ENCODE measurements at regions not wholly inside any gene's neighbourhood (a gene's known extent, or its start where the extent isn't known, plus 50 kb on each side); places are given as distances from the start of the nearest gene placed in this dataset.
"Not testable (repeated sequence)": the region's sequence is repeated elsewhere in the genome, so short reads cannot be mapped to it uniquely, and the experiment has no call there.

DNA sequence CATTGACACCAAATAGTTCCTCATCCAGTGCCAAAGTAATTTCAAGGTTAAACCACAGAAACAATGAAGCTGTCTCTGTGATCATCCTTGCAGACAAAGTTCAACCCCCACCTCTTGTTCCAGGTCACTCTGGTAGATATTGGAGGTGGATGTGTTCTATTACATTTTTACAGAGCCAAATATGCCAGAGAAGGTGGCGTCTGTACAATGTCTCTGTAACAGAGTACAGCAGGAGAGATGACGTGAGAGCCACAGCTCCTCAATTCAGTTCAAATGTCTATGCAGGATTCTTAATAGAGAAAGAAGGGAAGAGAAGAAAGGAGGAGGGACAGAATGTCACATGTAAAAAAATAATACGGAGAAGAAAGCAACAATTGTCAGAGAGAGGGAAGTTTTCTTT is 268.3 kb upstream of the OR4E1 start:
- no peak for DNase-seq

- peak; percentile 16 to 37 for DNase-seq
These were observed 267.6 kb upstream of the OR4E1 start for GRCh38 chr14:21940887-21941856.

GRCh38 chr14:21939836-21940235 is 266.2 kb upstream of the OR4E1 start:
- DNase-seq: no peak

DNA sequence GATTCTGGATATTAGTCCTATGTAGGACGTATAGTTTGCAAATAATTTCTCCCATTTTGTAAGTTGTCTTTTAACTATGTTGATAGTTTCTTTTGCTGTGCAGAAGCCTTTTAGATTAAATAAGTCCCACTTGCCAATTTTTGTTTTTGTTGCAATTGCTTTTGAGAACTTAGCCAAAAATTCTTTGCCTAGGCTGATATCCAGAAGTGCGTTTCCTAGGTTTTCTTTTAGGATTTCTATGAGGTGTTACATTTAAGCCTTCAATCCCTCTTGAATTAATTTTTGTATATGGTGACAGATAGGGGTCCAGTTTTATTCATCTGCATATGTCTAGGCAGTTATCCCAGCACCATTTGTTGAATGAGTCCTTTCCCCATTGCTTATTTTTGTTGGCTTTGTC is 264.4 kb upstream of the OR4E1 start:
- no peak for DNase-seq

DNA sequence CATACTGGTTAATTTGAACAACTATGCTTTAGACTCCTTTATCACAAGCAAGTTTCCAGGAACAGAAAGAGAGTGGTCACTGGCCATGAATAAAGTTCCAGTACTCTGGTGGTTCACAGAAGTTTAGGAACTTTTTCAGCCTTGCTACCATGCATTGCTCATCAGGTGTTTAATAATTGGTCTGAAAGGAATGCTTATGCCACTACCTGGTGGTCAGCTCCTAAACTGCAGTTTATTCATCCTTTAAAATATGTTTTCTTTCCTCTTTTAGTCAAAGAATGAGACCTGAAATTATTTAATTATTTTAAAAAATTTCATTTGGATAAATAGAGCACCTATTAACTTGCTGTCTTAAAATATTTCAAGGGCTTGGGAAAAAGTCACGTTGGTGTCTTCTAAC is 260.1 kb upstream of the OR4E1 start:
- no peak for DNase-seq

- peak; percentile 52 to 58 for DNase-seq
These were observed 250.9 kb upstream of the OR4E1 start for GRCh38 chr14:21924479-21924878.

- peak; percentile 16 to 29 for DNase-seq
These were observed 250.2 kb upstream of the OR4E1 start for GRCh38 chr14:21923820-21924219.

DNA sequence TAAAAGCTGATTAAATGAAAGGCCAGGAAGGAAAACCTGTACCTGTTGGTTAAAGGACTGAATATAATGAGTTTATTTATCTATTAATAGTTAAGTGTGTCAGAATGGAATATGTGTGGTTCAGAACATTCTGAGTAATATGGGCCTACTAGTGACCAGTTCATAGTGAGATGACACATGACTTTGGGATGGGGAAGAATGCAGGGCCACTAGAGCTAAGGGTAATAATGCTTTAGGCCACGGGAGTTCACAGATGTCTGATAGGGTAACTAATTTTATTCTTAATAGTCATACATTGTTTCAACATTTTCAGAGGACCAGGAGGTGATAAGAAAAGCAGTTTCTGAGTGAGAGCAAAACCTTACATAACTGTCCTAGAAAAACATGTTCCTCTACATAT is 247.8 kb upstream of the OR4E1 start:
- no peak for DNase-seq

DNA sequence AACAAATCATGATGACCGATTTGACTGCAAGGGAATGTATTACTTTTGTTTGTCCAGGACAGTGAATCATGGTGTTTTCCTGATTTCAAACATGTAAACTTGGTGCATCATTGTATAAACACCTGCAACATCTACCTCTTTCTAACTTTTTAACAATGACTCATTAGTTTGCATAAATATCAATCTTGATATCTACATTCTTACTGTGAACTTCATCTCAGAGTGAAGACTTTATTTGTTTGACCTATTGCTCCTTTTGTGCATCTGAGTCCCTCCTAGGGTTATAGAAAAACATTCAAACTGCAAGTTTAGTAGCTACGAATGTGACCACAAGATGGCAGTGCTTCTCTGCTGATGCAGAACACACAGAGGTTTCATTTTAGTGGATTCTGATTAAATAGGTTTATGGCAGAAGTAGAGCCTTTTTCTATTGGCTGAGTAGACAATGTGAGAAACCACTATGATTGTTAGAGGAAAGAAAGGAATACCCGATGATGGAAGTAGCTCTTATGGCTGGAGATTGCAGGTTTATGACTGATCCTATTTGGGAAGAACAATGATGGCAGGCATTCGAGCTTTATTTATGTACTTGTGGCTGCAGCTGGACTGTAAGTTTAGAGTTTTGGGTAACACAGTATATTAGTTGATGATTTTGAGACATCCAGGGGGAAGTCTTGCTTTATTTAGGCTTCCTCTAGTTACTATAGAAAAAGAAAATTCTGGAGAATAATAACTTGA is 244.2 kb upstream of the OR4E1 start:
- peak; percentile 47 to 71 for DNase-seq

DNA sequence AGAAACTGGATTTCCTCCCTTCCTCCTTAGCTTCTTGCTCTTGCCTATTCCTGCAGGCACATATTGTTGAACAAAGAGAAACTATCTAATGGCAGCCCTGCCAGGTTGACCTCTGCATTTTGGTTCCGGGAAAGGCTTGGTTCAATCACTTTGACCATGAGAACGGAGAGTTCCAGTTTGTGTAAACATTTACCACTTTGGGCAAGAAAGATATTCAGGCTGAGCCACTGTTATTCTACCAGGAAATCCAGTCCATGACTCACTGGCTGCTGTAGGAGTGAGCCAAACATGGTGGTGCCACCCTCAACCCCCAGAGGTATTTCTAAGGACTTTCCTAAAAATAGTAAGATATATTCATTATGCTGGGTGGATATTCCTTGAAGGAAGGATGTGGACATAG is 242.2 kb upstream of the OR4E1 start:
- no peak for DNase-seq

GRCh38 chr14:21913759-21914158 is 240.1 kb upstream of the OR4E1 start:
- peak; percentile 83 to 84 for DNase-seq

- DNase-seq: no peak
These were observed 238.7 kb upstream of the OR4E1 start for GRCh38 chr14:21912367-21912766.

- no peak for DNase-seq
These were observed 238.3 kb upstream of the OR4E1 start for GRCh38 chr14:21911877-21912276.

DNA sequence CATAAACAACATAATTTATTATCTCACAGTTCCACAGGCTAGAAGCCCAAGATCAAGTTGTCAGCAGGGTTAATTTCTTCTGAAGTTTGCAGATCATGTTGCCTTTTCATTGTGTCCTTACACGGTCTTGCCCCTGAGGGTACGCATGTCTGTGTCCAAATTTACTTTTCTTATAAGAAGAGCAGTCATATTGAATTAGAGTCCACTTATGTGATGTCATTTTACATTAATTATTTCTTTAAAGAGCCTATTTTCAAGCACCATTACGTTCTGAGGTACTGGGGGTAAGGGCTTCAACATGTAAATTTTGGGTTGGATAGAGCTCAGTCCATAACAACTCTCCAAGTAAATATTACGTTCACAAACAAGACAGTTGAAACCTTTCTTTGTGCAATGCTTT is 236.6 kb upstream of the OR4E1 start:
- no peak for DNase-seq

DNA sequence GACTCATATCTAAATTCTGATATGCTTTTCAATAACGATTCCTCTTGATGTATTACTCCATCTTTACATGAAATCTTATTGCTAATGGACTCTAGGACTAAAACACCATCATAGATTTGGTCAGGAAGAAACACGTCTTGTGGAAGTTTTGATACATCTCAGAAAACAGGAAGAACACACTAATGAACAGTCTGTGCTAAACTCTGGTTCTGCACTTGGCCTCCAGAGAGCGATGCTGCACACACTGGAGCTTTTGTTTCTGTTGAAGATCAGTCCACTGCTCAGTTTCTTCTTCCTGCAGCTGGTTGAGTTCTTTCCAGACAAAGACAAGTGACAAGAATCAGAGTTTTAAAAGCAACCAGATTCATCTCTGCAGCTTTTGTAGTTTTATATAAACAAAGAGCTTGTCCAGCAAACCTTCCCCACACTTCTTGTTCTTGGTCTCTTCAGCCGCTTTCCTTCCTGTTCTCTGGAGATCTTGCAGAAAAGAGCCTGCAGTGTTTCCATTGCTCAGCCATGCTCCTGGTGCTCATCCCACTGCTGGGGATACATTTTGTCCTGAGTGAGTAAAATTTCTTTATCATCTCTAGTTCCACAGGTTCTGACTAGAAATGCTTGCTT is 229.1 kb upstream of the OR4E1 start:
- DNase-seq: peak in 1 of 2 donors; percentile 36

GRCh38 chr14:21894898-21895194 is 221.2 kb upstream of the OR4E1 start:
- DNase-seq: not testable (repeated sequence)

- peak; percentile 41 to 50 for DNase-seq
These were observed 220.6 kb upstream of the OR4E1 start for GRCh38 chr14:21894003-21894897.

DNA sequence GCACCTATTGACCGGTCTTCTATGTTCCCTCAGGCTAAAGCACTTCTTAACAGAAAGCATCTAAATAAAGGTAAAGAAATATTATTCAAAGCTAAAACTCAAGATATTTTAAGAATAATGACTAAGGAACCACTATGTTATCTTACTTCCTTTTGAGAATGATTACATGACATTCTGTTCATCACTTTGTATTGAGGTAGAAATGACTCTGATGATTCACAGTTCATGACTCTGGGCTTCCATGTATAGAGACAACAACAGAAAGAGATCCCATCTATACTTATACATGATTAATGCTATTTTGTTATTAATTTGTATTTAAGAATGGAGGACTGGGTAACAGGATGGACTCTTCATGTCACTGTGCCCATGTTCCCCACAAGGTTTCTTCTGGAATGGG is 218.3 kb upstream of the OR4E1 start:
- DNase-seq: no peak

GRCh38 chr14:21884995-21885394 is 211.4 kb upstream of the OR4E1 start:
- DNase-seq: no peak

- DNase-seq: no peak
These were observed 208.6 kb upstream of the OR4E1 start for GRCh38 chr14:21882226-21882625.

DNA sequence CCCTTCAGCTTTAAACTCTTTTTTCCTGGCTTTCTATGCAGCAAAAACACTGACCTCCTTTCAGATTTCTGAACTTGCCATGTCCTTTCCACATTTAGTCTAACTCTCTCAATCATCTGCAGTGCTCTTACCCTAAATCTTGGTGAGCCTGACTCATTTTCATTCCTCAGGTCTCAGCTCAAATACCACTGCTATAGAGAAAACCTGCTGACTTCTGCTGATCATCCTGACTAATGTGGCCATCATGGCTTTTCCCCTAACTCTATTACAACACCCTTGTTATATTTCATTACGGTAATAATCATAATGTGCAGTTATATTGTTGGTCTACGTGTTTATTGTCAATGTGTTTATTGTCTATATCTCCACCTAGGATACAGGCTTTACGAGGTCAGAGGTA is 207.3 kb upstream of the OR4E1 start:
- DNase-seq: no peak

DNA sequence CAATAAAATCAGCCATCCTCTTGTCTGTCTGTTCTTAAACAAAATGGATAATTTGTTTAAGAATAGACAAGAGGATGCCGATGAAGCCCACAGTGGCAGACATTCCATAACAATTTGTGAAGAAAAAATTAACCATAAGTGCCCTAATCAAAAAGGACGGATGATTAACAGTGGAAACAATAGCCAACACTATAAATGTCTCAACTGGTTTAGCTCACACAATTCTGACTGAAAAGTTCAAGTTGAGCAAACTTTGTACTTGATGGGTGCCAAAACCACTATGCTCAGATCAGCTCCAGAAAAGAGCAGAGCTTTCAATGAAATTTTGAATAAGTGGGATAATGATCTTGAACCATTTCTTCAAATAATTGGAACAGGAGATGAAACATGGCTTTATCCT is 202.2 kb upstream of the OR4E1 start:
- no peak for DNase-seq

DNA sequence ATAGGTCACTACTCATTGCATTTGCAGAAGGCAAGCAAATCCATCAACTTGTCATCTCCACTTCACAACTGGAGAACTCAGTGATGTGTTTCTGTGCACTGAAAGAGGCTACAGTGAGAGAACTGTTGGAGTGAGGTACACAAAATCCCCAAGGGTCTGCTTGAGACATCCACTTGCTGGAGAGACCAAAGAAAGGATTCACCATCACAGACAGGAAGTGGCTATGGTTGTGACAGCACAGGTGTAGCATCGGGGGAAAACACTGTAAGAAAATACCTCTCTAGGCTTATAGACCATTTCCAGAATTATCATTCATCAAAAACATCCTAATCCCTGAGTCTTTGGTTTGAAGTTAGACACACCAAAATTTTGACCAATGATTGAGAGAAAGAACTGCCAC is 201.3 kb upstream of the OR4E1 start:
- DNase-seq: no peak

Measured in activated CD4-positive, alpha-beta T cell treated with anti-CD3 and anti-CD28 coated beads for 4 hours (primary cell).